ENCODE measurements at regions not wholly inside any gene's neighbourhood (a gene's known extent, or its start where the extent isn't known, plus 50 kb on each side); places are given as distances from the start of the nearest gene placed in this dataset.

GRCh38 chr13:92941167-92941566 is 285.4 kb upstream of the GPC6 start:
- TF ChIP-seq CTCF (IDR thresholded peaks at IDR 0.05): no peak
- TF ChIP-seq POLR2A (IDR thresholded peaks at IDR 0.05): no peak

Measured in body of pancreas (tissue), 4 donors.